Erythroblast (primary cell): ENCODE measurements at regions not wholly inside any gene's neighbourhood (a gene's known extent, or its start where the extent isn't known, plus 50 kb on each side); places are given as distances from the start of the nearest gene placed in this dataset.

Experiments used
- DNase-seq, 2 experiments: peaks; one replicate each; lab custom pipeline; 2025; lab: John Stamatoyannopoulos, UW
- GATA1 ChIP-seq: IDR thresholded peaks from 2 replicates; pipeline ENCODE4 v1.6.1; 2011; ENCODE audit warnings: low read depth, mild to moderate bottlenecking, control low read depth, low read length, moderate library complexity
- POLR2A ChIP-seq: IDR thresholded peaks from 2 replicates; pipeline ENCODE4 v1.6.1; 2011; ENCODE audit warnings: mild to moderate bottlenecking, low read length

- TF ChIP-seq GATA1 (no peak), POLR2A (no peak)
- DNase-seq: no peak
These were observed 342.0 kb upstream of the PODXL start for GRCh38 chr7:131898418-131898817.

DNA sequence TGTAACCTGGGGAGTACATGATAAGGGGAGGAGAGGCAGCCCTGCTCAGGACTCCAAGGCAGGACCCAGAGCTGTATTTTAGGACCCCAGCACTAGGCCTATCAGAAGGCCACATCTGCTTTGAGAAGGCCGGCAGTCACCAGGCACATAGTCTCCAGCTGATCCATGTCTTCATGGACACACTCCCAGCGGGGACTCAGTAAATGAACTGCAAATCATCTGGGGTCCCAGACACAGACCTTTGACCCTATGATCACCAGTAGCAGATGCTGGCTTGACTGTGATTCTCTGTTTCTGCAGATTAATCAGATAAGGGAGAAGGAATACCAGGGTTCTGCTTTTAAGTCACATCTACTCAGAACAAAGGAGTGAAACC is 341.4 kb upstream of the PODXL start:
- no peak for TF ChIP-seq GATA1
- TF ChIP-seq POLR2A: no peak
- DNase-seq: no peak

GRCh38 chr7:131897016-131897789 is 340.8 kb upstream of the PODXL start:
- no peak for DNase-seq

GRCh38 chr7:131896165-131896863 is 339.9 kb upstream of the PODXL start:
- DNase-seq: no peak

More at GRCh38 chr7:131897016-131897789, 340.8 kb upstream of the PODXL start:
- TF ChIP-seq GATA1: no peak
- TF ChIP-seq POLR2A: no peak

GRCh38 chr7:131895541-131896164 is 339.2 kb upstream of the PODXL start:
- TF ChIP-seq GATA1: no peak
- no peak for TF ChIP-seq POLR2A
- no peak for DNase-seq

More at GRCh38 chr7:131896165-131896863, 339.9 kb upstream of the PODXL start:
- no peak for TF ChIP-seq POLR2A

- DNase-seq: no peak
- TF ChIP-seq POLR2A (no peak), GATA1 (no peak)
These were observed 337.4 kb upstream of the PODXL start for GRCh38 chr7:131893631-131894340.

- no peak for DNase-seq
- no peak for TF ChIP-seq GATA1
- no peak for TF ChIP-seq POLR2A
These were observed 333.7 kb upstream of the PODXL start for GRCh38 chr7:131890176-131890575.

- TF ChIP-seq GATA1 (no peak), POLR2A (no peak)
- no peak for DNase-seq
These were observed 333.2 kb upstream of the PODXL start for GRCh38 chr7:131889572-131890150.

- no peak for DNase-seq
- TF ChIP-seq GATA1: no peak
- TF ChIP-seq POLR2A: no peak
These were observed 327.3 kb upstream of the PODXL start for GRCh38 chr7:131883769-131884168.

- no peak for DNase-seq
- no peak for TF ChIP-seq POLR2A
- no peak for TF ChIP-seq GATA1
These were observed 326.8 kb upstream of the PODXL start for GRCh38 chr7:131883196-131883595.

GRCh38 chr7:131882321-131882720 is 325.9 kb upstream of the PODXL start:
- TF ChIP-seq GATA1: no peak
- TF ChIP-seq POLR2A: no peak
- DNase-seq: no peak

DNA sequence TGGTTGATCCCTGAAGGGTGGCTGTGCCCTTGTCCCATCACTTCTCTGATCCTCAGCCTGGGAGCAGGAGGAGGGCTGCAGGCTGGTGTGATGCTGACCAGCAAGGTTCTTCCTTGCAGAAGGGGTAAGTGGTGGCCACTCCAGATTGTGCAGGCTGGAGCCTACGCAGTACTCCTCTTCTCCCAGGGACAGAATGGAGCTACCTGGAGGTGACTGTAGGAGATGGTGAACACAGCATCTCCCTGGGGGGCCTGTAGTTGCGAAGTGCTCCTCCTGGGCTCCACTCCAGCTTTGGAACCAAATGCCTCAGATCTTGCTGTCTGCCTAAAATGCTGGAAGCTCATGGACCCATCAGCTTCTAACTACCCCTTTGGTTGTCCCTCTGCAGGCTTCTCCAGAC is 323.6 kb upstream of the PODXL start:
- DNase-seq: no peak
- TF ChIP-seq POLR2A (no peak), GATA1 (no peak)

DNA sequence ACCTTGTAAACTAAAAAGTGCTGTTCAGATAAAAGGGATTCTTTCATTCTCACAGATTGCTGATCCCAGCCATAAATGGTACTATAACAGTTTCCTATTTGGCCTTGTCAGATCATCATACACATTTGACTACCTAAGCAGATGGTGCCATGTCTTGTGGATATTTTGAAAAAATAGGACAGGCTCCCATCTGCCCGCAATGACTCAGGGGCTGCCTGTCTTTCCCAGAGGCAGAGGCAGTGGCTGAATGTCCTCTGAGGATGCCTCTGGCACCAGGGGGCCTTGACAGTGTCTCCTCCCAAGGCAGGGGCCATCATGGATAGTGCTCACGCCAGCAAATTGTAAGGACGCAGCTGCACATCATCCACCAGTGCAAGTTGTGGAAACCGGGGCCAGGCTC is 323.0 kb upstream of the PODXL start:
- no peak for TF ChIP-seq POLR2A
- no peak for TF ChIP-seq GATA1
- no peak for DNase-seq
